ENCODE measurements at regions not wholly inside any gene's neighbourhood (a gene's known extent, or its start where the extent isn't known, plus 50 kb on each side); places are given as distances from the start of the nearest gene placed in this dataset.

GRCh38 chr11:30159546-30159945, 71.3 kb upstream of the FSHB start:
- Histone ChIP-seq H3K9me3 (no peaks in the 10 kb centered on the region), H3K4me3 (no peak overlapping the region), H3K27ac (no peak overlapping the region), H3K36me3 (replicated peaks in 1 of 2; ENCODE audit: insufficient read depth in 1 of 2, low read depth in 2 of 2) (no peaks in the 10 kb centered on the region), H3K27me3 (no peaks in the 10 kb centered on the region), H3K4me1 (no peaks in the 10 kb centered on the region)
- ATAC-seq (no peak), DNase-seq (no peak)
- TF ChIP-seq, protein P1, sequence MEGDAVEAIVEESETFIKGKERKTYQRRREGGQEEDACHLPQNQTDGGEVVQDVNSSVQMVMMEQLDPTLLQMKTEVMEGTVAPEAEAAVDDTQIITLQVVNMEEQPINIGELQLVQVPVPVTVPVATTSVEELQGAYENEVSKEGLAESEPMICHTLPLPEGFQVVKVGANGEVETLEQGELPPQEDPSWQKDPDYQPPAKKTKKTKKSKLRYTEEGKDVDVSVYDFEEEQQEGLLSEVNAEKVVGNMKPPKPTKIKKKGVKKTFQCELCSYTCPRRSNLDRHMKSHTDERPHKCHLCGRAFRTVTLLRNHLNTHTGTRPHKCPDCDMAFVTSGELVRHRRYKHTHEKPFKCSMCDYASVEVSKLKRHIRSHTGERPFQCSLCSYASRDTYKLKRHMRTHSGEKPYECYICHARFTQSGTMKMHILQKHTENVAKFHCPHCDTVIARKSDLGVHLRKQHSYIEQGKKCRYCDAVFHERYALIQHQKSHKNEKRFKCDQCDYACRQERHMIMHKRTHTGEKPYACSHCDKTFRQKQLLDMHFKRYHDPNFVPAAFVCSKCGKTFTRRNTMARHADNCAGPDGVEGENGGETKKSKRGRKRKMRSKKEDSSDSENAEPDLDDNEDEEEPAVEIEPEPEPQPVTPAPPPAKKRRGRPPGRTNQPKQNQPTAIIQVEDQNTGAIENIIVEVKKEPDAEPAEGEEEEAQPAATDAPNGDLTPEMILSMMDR (IDR thresholded peaks at IDR 0.05) = no peak
- no peak for TF ChIP-seq POLR2A (IDR thresholded peaks at IDR 0.05)
- WGBS, 2 donors = 78% methylated on average over 2 of the region's 2 CpGs
- intact Hi-C loops (cut with DNase I) = no loop called here

DNA sequence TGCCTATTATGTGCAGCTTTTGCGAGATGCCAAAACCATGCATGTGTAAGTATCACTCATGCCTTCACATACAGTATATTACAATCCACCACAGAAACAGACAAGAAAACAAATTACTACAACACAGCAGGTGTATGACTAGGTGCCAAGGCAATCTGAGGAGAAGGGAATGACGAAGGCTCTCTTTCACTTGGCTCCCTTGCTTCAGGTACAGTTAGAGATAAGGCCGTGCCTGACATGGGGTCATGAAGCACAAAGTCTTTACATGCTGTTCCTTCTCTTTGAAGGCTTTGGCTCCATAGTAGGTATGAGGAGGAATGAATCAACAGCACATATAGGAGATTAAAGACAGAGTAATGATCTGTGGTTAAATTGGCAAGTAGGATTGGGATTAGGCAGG, 65.2 kb upstream of the FSHB start:
- peak; percentile 55 for ATAC-seq
- Histone ChIP-seq H3K27ac (no peak overlapping the region), H3K4me3 (no peak overlapping the region), H3K27me3 (no peaks in the 10 kb centered on the region), H3K36me3 (replicated peaks in 1 of 2; ENCODE audit: insufficient read depth in 1 of 2, low read depth in 2 of 2) (no peaks in the 10 kb centered on the region), H3K4me1 (peaks cover 6% of the 10 kb centered on the region), H3K9me3 (no peaks in the 10 kb centered on the region)
- TF ChIP-seq, protein P1 (IDR thresholded peaks at IDR 0.05) = no peak
- intact Hi-C loops (cut with DNase I) = no loop called here
- WGBS, 2 donors = 38 to 52% methylated on average over 3 of the region's 3 CpGs
- DNase-seq = peak in 3 of 4 donors; percentile 16 to 41 (median 25)

DNA sequence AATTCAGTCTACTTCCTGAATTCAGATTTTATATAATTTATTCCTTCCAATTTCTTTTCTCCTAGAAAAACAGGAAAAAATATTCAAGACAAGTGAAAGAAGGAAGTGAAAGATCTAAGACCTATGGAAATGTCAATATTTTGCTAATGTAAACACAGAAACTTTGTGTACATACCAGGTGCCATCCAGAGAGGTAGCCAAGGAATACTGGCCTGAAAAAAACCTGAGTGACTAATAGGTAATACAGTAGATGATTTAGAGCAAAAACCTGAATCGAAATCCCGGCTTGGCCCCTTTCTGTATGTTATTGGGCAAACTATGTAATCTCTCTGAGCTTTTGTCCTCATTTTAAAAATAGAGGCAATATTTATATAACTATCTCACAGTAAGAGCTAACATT, 59.2 kb upstream of the FSHB start:
- DNase-seq (peak in 2 of 4 donors; percentile 12 to 24), ATAC-seq (peak; percentile 38)
- H3K27ac ChIP-seq = peak overlapping the region in 2 of 4 donors; percentile 28 to 64
- H3K9me3 ChIP-seq = no peaks in the 10 kb centered on the region
- WGBS, 2 donors = 7 to 37% methylated on average over 2 of the region's 2 CpGs
- no peak overlapping the region for H3K4me3 ChIP-seq
- intact Hi-C loops (cut with DNase I) = no loop called here
- H3K27me3 ChIP-seq = no peaks in the 10 kb centered on the region
- TF ChIP-seq, protein P1 (IDR thresholded peaks at IDR 0.05) = no peak
- TF ChIP-seq POLR2A (IDR thresholded peaks at IDR 0.05) = no peak
- peaks cover 26% of the 10 kb centered on the region for H3K4me1 ChIP-seq
- H3K36me3 ChIP-seq (replicated peaks in 1 of 2; ENCODE audit: insufficient read depth in 1 of 2, low read depth in 2 of 2) = no peaks in the 10 kb centered on the region

DNA sequence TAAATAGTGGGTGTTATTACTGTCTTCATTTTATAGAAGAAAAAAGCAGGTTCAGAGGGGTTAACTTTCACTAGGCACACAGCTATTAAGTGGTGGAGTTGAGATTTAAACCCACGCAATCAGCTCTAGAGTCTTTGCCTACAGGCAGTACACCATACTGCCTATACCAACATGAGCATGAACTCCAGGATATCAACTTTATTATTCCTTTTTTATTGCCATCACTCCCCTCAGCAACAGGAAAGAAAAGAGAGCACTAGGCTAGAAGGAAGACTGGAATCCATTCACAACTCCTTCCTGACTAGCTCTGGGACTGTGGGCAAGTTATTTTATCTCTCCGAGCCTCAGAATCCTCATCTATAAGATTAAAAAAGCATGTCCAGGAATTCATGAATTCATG, 58.7 kb upstream of the FSHB start:
- TF ChIP-seq POLR2A (IDR thresholded peaks at IDR 0.05) = no peak
- TF ChIP-seq, protein P1 (IDR thresholded peaks at IDR 0.05) = no peak
- H3K36me3 ChIP-seq (replicated peaks in 1 of 2; ENCODE audit: insufficient read depth in 1 of 2, low read depth in 2 of 2) = no peaks in the 10 kb centered on the region
- peak overlapping the region in 2 of 4 donors; percentile 28 to 64 for H3K27ac ChIP-seq
- no peaks in the 10 kb centered on the region for H3K9me3 ChIP-seq
- intact Hi-C loops (cut with DNase I) = no loop called here
- no peak for ATAC-seq
- no peak overlapping the region for H3K4me3 ChIP-seq
- 60 to 64% methylated on average over 2 of the region's 2 CpGs for WGBS, 2 donors
- DNase-seq = no peak
- peaks cover 26% of the 10 kb centered on the region for H3K4me1 ChIP-seq
- no peaks in the 10 kb centered on the region for H3K27me3 ChIP-seq

- peak; percentile 43 for ATAC-seq
- Histone ChIP-seq H3K9me3 (no peaks in the 10 kb centered on the region), H3K27ac (peak overlapping the region in 2 of 4 donors; percentile 28 to 64), H3K4me1 (peaks cover 26% of the 10 kb centered on the region), H3K36me3 (replicated peaks in 1 of 2; ENCODE audit: insufficient read depth in 1 of 2, low read depth in 2 of 2) (no peaks in the 10 kb centered on the region), H3K27me3 (no peaks in the 10 kb centered on the region), H3K4me3 (no peak overlapping the region)
- 38 to 57% methylated on average over 3 of the region's 3 CpGs for WGBS, 2 donors
- peak in 2 of 4 donors; percentile 7 to 9 for DNase-seq
- intact Hi-C loops (cut with DNase I) = no loop called here
- no peak for TF ChIP-seq POLR2A (IDR thresholded peaks at IDR 0.05)
- TF ChIP-seq, protein P1 (IDR thresholded peaks at IDR 0.05) = no peak
These were observed 57.9 kb upstream of the FSHB start for GRCh38 chr11:30172883-30173311.

All from body of pancreas (tissue), 4 donors.